ENCODE measurements at regions not wholly inside any gene's neighbourhood (a gene's known extent, or its start where the extent isn't known, plus 50 kb on each side); places are given as distances from the start of the nearest gene placed in this dataset.

DNA sequence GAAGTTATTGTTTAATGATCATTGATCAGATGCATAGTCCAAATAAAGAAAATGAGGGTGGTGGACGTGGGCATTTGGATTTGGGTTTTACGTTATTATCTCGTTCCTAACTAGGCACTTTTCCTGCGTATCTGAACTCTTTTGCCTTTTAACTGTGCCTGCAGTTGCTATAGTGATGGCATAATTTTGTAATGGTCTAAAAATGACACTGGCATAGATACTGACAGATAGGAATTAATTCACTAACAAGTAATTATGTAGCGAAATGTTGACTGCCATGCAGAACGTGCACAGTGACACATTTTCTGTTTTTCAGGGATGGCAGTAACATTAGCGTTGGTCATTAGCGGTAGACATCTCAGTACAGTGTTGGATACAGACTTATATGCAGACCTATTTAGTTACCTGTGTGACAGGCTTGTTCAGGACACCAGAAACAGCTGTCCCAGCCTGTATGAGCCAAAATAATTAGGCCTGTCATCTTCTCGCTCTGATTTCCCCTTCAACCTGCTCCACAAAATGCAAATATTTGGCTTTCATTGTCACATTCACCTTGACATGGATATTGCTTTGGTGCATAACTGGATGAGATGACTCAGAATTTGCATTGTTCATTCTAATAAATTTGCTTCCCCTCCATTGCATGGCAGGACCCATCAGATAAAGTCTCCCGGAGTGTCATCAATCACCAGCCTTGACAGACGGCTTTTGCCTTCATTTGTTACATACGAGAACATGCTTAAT is 413.3 kb upstream of the IRX1 start:
- in situ Hi-C loops (cut with MboI; ENCODE audit: low sequenced_read_pairs, unreplicated experiment), result no loop called here
- DNase-seq (ENCODE audit: low spot score), result no peak
- TF ChIP-seq, protein P1, sequence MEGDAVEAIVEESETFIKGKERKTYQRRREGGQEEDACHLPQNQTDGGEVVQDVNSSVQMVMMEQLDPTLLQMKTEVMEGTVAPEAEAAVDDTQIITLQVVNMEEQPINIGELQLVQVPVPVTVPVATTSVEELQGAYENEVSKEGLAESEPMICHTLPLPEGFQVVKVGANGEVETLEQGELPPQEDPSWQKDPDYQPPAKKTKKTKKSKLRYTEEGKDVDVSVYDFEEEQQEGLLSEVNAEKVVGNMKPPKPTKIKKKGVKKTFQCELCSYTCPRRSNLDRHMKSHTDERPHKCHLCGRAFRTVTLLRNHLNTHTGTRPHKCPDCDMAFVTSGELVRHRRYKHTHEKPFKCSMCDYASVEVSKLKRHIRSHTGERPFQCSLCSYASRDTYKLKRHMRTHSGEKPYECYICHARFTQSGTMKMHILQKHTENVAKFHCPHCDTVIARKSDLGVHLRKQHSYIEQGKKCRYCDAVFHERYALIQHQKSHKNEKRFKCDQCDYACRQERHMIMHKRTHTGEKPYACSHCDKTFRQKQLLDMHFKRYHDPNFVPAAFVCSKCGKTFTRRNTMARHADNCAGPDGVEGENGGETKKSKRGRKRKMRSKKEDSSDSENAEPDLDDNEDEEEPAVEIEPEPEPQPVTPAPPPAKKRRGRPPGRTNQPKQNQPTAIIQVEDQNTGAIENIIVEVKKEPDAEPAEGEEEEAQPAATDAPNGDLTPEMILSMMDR (IDR thresholded peaks at IDR 0.05; ENCODE audit: borderline replicate concordance, control extremely low read depth, extremely low read depth, insufficient read depth, missing control alignments), result no peak

DNA sequence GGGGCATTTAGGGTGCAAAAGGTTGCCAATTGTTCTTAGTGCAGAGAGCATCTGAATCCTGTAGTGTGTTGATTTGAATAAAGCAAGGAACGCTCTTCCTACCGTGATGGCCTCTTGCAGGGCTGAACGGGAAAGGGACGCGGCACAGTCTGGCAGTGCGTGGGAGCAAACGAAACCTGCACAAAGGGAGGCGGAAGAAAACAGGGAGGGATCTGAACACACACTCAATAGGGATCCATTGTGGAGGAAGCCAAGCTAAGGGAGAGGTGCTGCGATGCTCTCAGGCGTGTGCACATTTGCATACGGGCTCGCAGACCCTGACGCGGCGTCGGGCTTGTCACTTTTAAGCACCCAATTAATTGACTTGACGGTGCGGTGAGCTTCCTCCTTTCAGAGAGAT is 414.0 kb upstream of the IRX1 start:
- no peak for DNase-seq (ENCODE audit: low spot score)
- TF ChIP-seq, protein P1 (IDR thresholded peaks at IDR 0.05; ENCODE audit: borderline replicate concordance, control extremely low read depth, extremely low read depth, insufficient read depth, missing control alignments), result no peak
- in situ Hi-C loops (cut with MboI; ENCODE audit: low sequenced_read_pairs, unreplicated experiment), result no loop called here

DNA sequence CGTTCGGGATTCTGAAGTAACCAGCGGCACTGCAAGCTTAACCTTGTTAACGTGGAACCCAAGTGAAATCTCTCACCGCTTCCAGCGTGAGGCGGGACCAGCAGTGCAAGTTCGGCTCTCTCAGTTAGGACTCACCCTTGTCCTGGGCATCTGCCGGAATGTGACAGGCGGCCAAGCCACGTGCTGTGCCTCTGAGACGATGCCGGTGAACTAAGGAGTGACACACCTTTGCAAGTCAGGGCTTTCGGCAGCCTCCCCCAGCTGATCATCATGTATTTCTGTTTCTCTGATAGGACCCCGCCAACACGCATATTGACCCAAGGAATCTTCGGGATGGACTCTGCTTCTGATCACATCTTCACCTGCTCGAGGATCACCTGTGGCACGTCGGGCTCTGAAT is 415.0 kb upstream of the IRX1 start:
- TF ChIP-seq, protein P1 (IDR thresholded peaks at IDR 0.05; ENCODE audit: borderline replicate concordance, control extremely low read depth, extremely low read depth, insufficient read depth, missing control alignments), result no peak
- in situ Hi-C loops (cut with MboI; ENCODE audit: low sequenced_read_pairs, unreplicated experiment), result no loop called here
- DNase-seq (ENCODE audit: low spot score), result no peak

DNA sequence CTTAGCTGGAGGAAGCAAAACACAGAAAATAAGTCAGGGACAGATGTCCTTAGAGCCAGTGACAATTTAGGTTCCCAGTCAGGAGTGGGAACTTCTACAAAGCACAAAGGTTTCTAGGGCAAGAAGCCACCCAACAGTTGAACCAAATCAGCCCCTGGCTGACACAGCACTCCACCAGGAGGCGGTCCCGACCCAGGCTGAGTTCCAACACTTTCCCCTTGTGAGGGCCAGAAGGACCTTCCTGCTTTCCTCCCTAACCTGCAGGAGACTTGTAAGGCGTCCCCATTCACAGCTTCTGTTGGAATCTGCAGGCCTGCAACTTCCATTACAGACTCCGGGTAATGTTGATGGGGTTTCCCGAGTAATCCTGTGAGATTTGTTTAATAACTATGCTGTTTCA is 416.4 kb upstream of the IRX1 start:
- TF ChIP-seq, protein P1 (IDR thresholded peaks at IDR 0.05; ENCODE audit: borderline replicate concordance, control extremely low read depth, extremely low read depth, insufficient read depth, missing control alignments), result no peak
- in situ Hi-C loops (cut with MboI; ENCODE audit: low sequenced_read_pairs, unreplicated experiment), result no loop called here
- no peak for DNase-seq (ENCODE audit: low spot score)

DNA sequence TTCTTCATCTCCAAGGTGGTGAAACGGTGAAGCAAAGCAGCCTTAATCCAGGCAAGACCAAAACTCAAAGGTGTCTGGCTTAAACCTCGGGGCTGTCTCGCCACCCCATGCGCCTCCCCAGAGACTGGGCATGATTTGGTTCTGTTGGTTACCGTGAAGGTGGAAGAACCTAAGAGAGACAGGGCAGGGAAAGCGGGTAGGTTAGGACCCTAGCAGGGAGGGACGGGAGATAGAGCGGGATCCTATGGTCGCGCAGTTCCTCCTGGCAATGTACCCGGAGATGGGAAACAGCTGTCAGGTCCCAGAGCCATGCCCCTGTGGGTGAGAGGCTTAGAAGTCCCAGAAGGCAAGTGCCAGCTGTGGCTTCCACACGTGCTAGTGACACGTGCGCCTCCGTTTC is 418.3 kb upstream of the IRX1 start:
- in situ Hi-C loops (cut with MboI; ENCODE audit: low sequenced_read_pairs, unreplicated experiment), result no loop called here
- TF ChIP-seq, protein P1 (IDR thresholded peaks at IDR 0.05; ENCODE audit: borderline replicate concordance, control extremely low read depth, extremely low read depth, insufficient read depth, missing control alignments), result no peak
- DNase-seq (ENCODE audit: low spot score), result no peak

DNA sequence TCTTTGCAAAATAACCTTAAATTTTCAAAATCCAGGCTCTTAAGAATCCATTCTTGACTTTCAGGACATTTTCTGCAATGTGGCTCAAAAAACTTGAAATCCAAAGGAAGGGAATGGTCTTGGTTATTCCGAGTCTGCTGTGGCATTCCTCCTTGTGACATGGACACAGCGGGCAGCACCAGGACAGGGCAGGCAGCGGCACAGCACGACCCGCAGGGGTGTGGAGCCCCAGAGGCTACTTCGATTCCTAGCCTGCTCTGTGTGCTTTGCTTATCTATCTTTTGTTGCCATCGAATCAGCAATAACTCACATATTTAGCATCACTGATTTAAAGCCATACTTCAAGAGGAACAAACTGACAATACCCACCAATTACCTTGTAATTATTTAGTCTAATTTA is 420.2 kb upstream of the IRX1 start:
- in situ Hi-C loops (cut with MboI; ENCODE audit: low sequenced_read_pairs, unreplicated experiment), result no loop called here
- TF ChIP-seq, protein P1 (IDR thresholded peaks at IDR 0.05; ENCODE audit: borderline replicate concordance, control extremely low read depth, extremely low read depth, insufficient read depth, missing control alignments), result no peak
- DNase-seq (ENCODE audit: low spot score), result no peak
